ENCODE measurements at regions not wholly inside any gene's neighbourhood (a gene's known extent, or its start where the extent isn't known, plus 50 kb on each side); places are given as distances from the start of the nearest gene placed in this dataset.

- no peak overlapping the region for H3K27ac ChIP-seq
- no peaks in the 10 kb centered on the region for H3K27me3 ChIP-seq
- H3K9me3 ChIP-seq = peaks cover 0 to 12% (median 0%) of the 10 kb centered on the region in 11 donors
- peaks cover 0 to 18% (median 0%) of the 10 kb centered on the region in 9 donors for H3K4me1 ChIP-seq
- peak in 1 of 8 donors; percentile 8 for ATAC-seq
- TF ChIP-seq, protein P1, sequence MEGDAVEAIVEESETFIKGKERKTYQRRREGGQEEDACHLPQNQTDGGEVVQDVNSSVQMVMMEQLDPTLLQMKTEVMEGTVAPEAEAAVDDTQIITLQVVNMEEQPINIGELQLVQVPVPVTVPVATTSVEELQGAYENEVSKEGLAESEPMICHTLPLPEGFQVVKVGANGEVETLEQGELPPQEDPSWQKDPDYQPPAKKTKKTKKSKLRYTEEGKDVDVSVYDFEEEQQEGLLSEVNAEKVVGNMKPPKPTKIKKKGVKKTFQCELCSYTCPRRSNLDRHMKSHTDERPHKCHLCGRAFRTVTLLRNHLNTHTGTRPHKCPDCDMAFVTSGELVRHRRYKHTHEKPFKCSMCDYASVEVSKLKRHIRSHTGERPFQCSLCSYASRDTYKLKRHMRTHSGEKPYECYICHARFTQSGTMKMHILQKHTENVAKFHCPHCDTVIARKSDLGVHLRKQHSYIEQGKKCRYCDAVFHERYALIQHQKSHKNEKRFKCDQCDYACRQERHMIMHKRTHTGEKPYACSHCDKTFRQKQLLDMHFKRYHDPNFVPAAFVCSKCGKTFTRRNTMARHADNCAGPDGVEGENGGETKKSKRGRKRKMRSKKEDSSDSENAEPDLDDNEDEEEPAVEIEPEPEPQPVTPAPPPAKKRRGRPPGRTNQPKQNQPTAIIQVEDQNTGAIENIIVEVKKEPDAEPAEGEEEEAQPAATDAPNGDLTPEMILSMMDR (IDR thresholded peaks at IDR 0.05) = no peak
- 76 to 82% methylated on average over 8 of the region's 8 CpGs for WGBS, 2 donors
- intact Hi-C loops (cut with DNase I) = loop anchor here in 1 of 10 donors (5.0 kb wide), 1 partner anchor 586 kb away; no protein-coding TSS in a partner anchor
- H3K4me3 ChIP-seq = no peak overlapping the region
- no peaks in the 10 kb centered on the region for H3K36me3 ChIP-seq
- no peak for DNase-seq
These were observed 115.7 kb downstream of the OAT start for GRCh38 chr10:124302951-124303505.

- ATAC-seq (no peak), DNase-seq (no peak)
- TF ChIP-seq, protein P1 (IDR thresholded peaks at IDR 0.05) = no peak
- Histone ChIP-seq H3K4me1 (peaks cover 0 to 10% (median 0%) of the 10 kb centered on the region in 9 donors), H3K36me3 (no peaks in the 10 kb centered on the region), H3K9me3 (peaks cover 0 to 12% (median 0%) of the 10 kb centered on the region in 11 donors), H3K4me3 (no peak overlapping the region), H3K27me3 (no peaks in the 10 kb centered on the region), H3K27ac (no peak overlapping the region)
- intact Hi-C loops (cut with DNase I) = loop anchor here in 1 of 10 donors (5.0 kb wide), 1 partner anchor 584 kb away; no protein-coding TSS in a partner anchor
- 79 to 86% methylated on average over 9 of the region's 9 CpGs for WGBS, 2 donors
These were observed 117.0 kb downstream of the OAT start for GRCh38 chr10:124301736-124302135.

GRCh38 chr10:124300735-124301134 lies 118.0 kb downstream of the OAT start:
- H3K9me3 ChIP-seq = peaks cover 0 to 12% (median 0%) of the 10 kb centered on the region in 11 donors
- TF ChIP-seq, protein P1 (IDR thresholded peaks at IDR 0.05) = no peak
- H3K27ac ChIP-seq = no peak overlapping the region
- WGBS, 2 donors = 94 to 95% methylated on average over 5 of the region's 5 CpGs
- no peaks in the 10 kb centered on the region for H3K36me3 ChIP-seq
- no peaks in the 10 kb centered on the region for H3K27me3 ChIP-seq
- no peak for ATAC-seq
- H3K4me3 ChIP-seq = no peak overlapping the region
- intact Hi-C loops (cut with DNase I) = loop anchor here in 1 of 10 donors (5.0 kb wide), 1 partner anchor 583 kb away; no protein-coding TSS in a partner anchor
- DNase-seq = no peak
- H3K4me1 ChIP-seq = peaks cover 0 to 4% (median 0%) of the 10 kb centered on the region in 9 donors

DNA sequence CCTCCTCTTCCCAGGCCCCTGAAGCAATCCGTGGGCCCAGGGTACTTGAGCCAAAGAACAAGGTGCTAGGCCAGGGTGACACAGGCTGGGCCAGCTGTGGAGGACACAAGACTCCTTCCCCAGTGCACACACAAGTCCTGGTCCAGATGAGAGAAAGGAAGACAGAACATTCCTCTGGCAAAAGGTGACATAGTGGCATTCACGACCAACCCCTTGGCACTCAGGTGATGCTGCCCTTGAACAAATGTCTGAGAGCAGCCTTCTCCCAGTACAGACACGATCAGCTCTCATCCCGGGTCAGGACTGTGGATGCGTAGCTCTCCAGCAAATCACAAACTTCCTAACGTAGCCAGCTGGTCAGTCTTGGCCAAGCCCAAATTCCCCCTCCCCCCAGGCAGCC lies 118.5 kb downstream of the OAT start:
- WGBS, 2 donors = 83 to 91% methylated on average over 6 of the region's 6 CpGs
- DNase-seq (no peak), ATAC-seq (no peak)
- peaks cover 0 to 3% (median 0%) of the 10 kb centered on the region in 9 donors for H3K4me1 ChIP-seq
- H3K9me3 ChIP-seq = peaks cover 0 to 12% (median 0%) of the 10 kb centered on the region in 11 donors
- no peak overlapping the region for H3K27ac ChIP-seq
- H3K36me3 ChIP-seq = no peaks in the 10 kb centered on the region
- no peak overlapping the region for H3K4me3 ChIP-seq
- intact Hi-C loops (cut with DNase I) = loop anchor here in 1 of 10 donors (5.0 kb wide), 1 partner anchor 583 kb away; no protein-coding TSS in a partner anchor
- TF ChIP-seq, protein P1 (IDR thresholded peaks at IDR 0.05) = no peak
- H3K27me3 ChIP-seq = no peaks in the 10 kb centered on the region

Measured in heart right ventricle (tissue), 16 donors.